Activated T-helper 2 cell treated with anti-CD3 and anti-CD28 coated beads, Interferon-gamma antibody, Interleukin-2, Interleukin-4, amounts not matched to agents 10 μg/mL and 5 μg/mL and 100 μg/mL, durations not matched to agents 14 hours and 24 hours and 36 hours (primary cell): ENCODE measurements at regions not wholly inside any gene's neighbourhood (a gene's known extent, or its start where the extent isn't known, plus 50 kb on each side); places are given as distances from the start of the nearest gene placed in this dataset.

ENCODE experiments used
- DNase-seq: peaks from one replicate; pipeline ENCODE4 v3.0.0; 2021; ENCODE audit warnings: low spot score
- H3K27ac Mint-ChIP-seq: one replicate; pipeline ENCODE4 v1.8.0; 2021; ENCODE audit warnings: mixed read lengths
- H3K27me3 Mint-ChIP-seq: one replicate; pipeline ENCODE4 v1.8.0; 2021; ENCODE audit warnings: low read depth, mixed read lengths
- H3K36me3 Mint-ChIP-seq: one replicate; pipeline ENCODE4 v1.8.0; 2021; ENCODE audit warnings: low read depth, mixed read lengths
- H3K4me1 Mint-ChIP-seq: one replicate; pipeline ENCODE4 v1.8.0; 2021; ENCODE audit warnings: low read depth, mixed read lengths
- H3K4me3 Mint-ChIP-seq: one replicate; pipeline ENCODE4 v1.8.0; 2021; ENCODE audit warnings: low read depth, mild to moderate bottlenecking, moderate library complexity, mixed read lengths
- H3K9me3 Mint-ChIP-seq: one replicate; pipeline ENCODE4 v1.8.0; 2021; ENCODE audit warnings: mixed read lengths
- intact Hi-C: fragments of 100-400 bp; cut with micrococcal nuclease; formaldehyde crosslinking; loops from one replicate; pipeline ENCODE4 v1.15.1; 2023

- Mint-ChIP-seq H3K4me1 (no peaks in the 10 kb centered on the region), H3K4me3 (no peak overlapping the region), H3K36me3 (no peaks in the 10 kb centered on the region), H3K9me3 (no peaks in the 10 kb centered on the region), H3K27ac (no peak overlapping the region), H3K27me3 (peaks cover 2% of the 10 kb centered on the region)
- intact Hi-C loops, result no loop called here
- DNase-seq, result no peak
Observed at GRCh38 chr1:115432061-115432460, 94.0 kb upstream of the NGF start.

- no peaks in the 10 kb centered on the region for H3K9me3 Mint-ChIP-seq
- H3K36me3 Mint-ChIP-seq, result no peaks in the 10 kb centered on the region
- DNase-seq, result no peak
- H3K27me3 Mint-ChIP-seq, result no peaks in the 10 kb centered on the region
- no peak overlapping the region for H3K4me3 Mint-ChIP-seq
- no peak overlapping the region for H3K27ac Mint-ChIP-seq
- intact Hi-C loops, result no loop called here
- no peaks in the 10 kb centered on the region for H3K4me1 Mint-ChIP-seq
Observed at GRCh38 chr1:115430441-115431158, 92.6 kb upstream of the NGF start.

- H3K36me3 Mint-ChIP-seq, result no peaks in the 10 kb centered on the region
- no peak overlapping the region for H3K27ac Mint-ChIP-seq
- DNase-seq, result no peak
- no peak overlapping the region for H3K4me3 Mint-ChIP-seq
- H3K9me3 Mint-ChIP-seq, result no peaks in the 10 kb centered on the region
- H3K27me3 Mint-ChIP-seq, result no peaks in the 10 kb centered on the region
- H3K4me1 Mint-ChIP-seq, result no peaks in the 10 kb centered on the region
- intact Hi-C loops, result no loop called here
Observed at GRCh38 chr1:115429884-115430283, 91.8 kb upstream of the NGF start.

- DNase-seq, result no peak
- no peaks in the 10 kb centered on the region for H3K4me1 Mint-ChIP-seq
- H3K9me3 Mint-ChIP-seq, result no peaks in the 10 kb centered on the region
- no peak overlapping the region for H3K4me3 Mint-ChIP-seq
- H3K27ac Mint-ChIP-seq, result no peak overlapping the region
- intact Hi-C loops, result no loop called here
- H3K27me3 Mint-ChIP-seq, result no peaks in the 10 kb centered on the region
- H3K36me3 Mint-ChIP-seq, result no peaks in the 10 kb centered on the region
Observed at GRCh38 chr1:115429241-115429640, 91.2 kb upstream of the NGF start.

GRCh38 chr1:115428676-115429075 is 90.6 kb upstream of the NGF start:
- Mint-ChIP-seq H3K9me3 (no peaks in the 10 kb centered on the region), H3K27me3 (no peaks in the 10 kb centered on the region), H3K36me3 (no peaks in the 10 kb centered on the region), H3K27ac (no peak overlapping the region), H3K4me1 (no peaks in the 10 kb centered on the region), H3K4me3 (no peak overlapping the region)
- intact Hi-C loops, result no loop called here
- DNase-seq, result no peak

- Mint-ChIP-seq H3K27ac (no peak overlapping the region), H3K36me3 (no peaks in the 10 kb centered on the region), H3K9me3 (no peaks in the 10 kb centered on the region), H3K4me3 (no peak overlapping the region), H3K27me3 (no peaks in the 10 kb centered on the region), H3K4me1 (no peaks in the 10 kb centered on the region)
- intact Hi-C loops, result no loop called here
- DNase-seq, result no peak
Observed at GRCh38 chr1:115428256-115428655, 90.2 kb upstream of the NGF start.

GRCh38 chr1:115426956-115427355 is 88.9 kb upstream of the NGF start:
- H3K4me1 Mint-ChIP-seq, result no peaks in the 10 kb centered on the region
- intact Hi-C loops, result no loop called here
- H3K27me3 Mint-ChIP-seq, result no peaks in the 10 kb centered on the region
- H3K9me3 Mint-ChIP-seq, result no peaks in the 10 kb centered on the region
- H3K36me3 Mint-ChIP-seq, result no peaks in the 10 kb centered on the region
- no peak overlapping the region for H3K27ac Mint-ChIP-seq
- DNase-seq, result no peak
- no peak overlapping the region for H3K4me3 Mint-ChIP-seq

- H3K9me3 Mint-ChIP-seq, result no peaks in the 10 kb centered on the region
- intact Hi-C loops, result no loop called here
- no peaks in the 10 kb centered on the region for H3K4me1 Mint-ChIP-seq
- H3K36me3 Mint-ChIP-seq, result no peaks in the 10 kb centered on the region
- DNase-seq, result no peak
- no peak overlapping the region for H3K4me3 Mint-ChIP-seq
- H3K27ac Mint-ChIP-seq, result no peak overlapping the region
- no peaks in the 10 kb centered on the region for H3K27me3 Mint-ChIP-seq
Observed at GRCh38 chr1:115426231-115426771, 88.3 kb upstream of the NGF start.

- H3K4me3 Mint-ChIP-seq, result no peak overlapping the region
- H3K27me3 Mint-ChIP-seq, result no peaks in the 10 kb centered on the region
- no peaks in the 10 kb centered on the region for H3K4me1 Mint-ChIP-seq
- intact Hi-C loops, result no loop called here
- H3K36me3 Mint-ChIP-seq, result no peaks in the 10 kb centered on the region
- DNase-seq, result no peak
- H3K27ac Mint-ChIP-seq, result no peak overlapping the region
- no peaks in the 10 kb centered on the region for H3K9me3 Mint-ChIP-seq
Observed at GRCh38 chr1:115425442-115425841, 87.4 kb upstream of the NGF start.

- no peaks in the 10 kb centered on the region for H3K9me3 Mint-ChIP-seq
- H3K4me3 Mint-ChIP-seq, result no peak overlapping the region
- intact Hi-C loops, result no loop called here
Observed at GRCh38 chr1:115423776-115424175, 85.7 kb upstream of the NGF start.

GRCh38 chr1:115419571-115419970 is 81.5 kb upstream of the NGF start:
- no peak overlapping the region for H3K4me3 Mint-ChIP-seq
- peaks cover 5% of the 10 kb centered on the region for H3K9me3 Mint-ChIP-seq
- H3K27ac Mint-ChIP-seq, result no peak overlapping the region
- DNase-seq, result no peak
- no peaks in the 10 kb centered on the region for H3K27me3 Mint-ChIP-seq
- H3K4me1 Mint-ChIP-seq, result peaks cover 5% of the 10 kb centered on the region
- no peaks in the 10 kb centered on the region for H3K36me3 Mint-ChIP-seq
- intact Hi-C loops, result no loop called here

More at GRCh38 chr1:115423776-115424175, 85.7 kb upstream of the NGF start:
- H3K4me1 Mint-ChIP-seq, result peaks cover 5% of the 10 kb centered on the region
- H3K36me3 Mint-ChIP-seq, result no peaks in the 10 kb centered on the region
- no peak overlapping the region for H3K27ac Mint-ChIP-seq
- no peaks in the 10 kb centered on the region for H3K27me3 Mint-ChIP-seq
- DNase-seq, result no peak

GRCh38 chr1:115413621-115414020 is 75.6 kb upstream of the NGF start:
- Mint-ChIP-seq H3K27me3 (no peaks in the 10 kb centered on the region), H3K4me1 (no peaks in the 10 kb centered on the region), H3K27ac (no peak overlapping the region), H3K36me3 (no peaks in the 10 kb centered on the region), H3K4me3 (no peak overlapping the region), H3K9me3 (peaks cover 5% of the 10 kb centered on the region)
- no peak for DNase-seq
- intact Hi-C loops, result no loop called here

GRCh38 chr1:115413208-115413607 is 75.2 kb upstream of the NGF start:
- no peaks in the 10 kb centered on the region for H3K27me3 Mint-ChIP-seq
- no peak overlapping the region for H3K27ac Mint-ChIP-seq
- H3K9me3 Mint-ChIP-seq, result peaks cover 5% of the 10 kb centered on the region
- H3K4me1 Mint-ChIP-seq, result no peaks in the 10 kb centered on the region
- DNase-seq, result no peak
- intact Hi-C loops, result no loop called here
- H3K36me3 Mint-ChIP-seq, result no peaks in the 10 kb centered on the region
- no peak overlapping the region for H3K4me3 Mint-ChIP-seq

GRCh38 chr1:115412733-115413132 is 74.7 kb upstream of the NGF start:
- intact Hi-C loops, result no loop called here
- H3K27me3 Mint-ChIP-seq, result no peaks in the 10 kb centered on the region
- no peak overlapping the region for H3K27ac Mint-ChIP-seq
- DNase-seq, result no peak
- H3K9me3 Mint-ChIP-seq, result peaks cover 5% of the 10 kb centered on the region
- no peaks in the 10 kb centered on the region for H3K36me3 Mint-ChIP-seq
- no peaks in the 10 kb centered on the region for H3K4me1 Mint-ChIP-seq
- H3K4me3 Mint-ChIP-seq, result no peak overlapping the region
